CD14-positive monocyte (primary cell): ENCODE measurements at regions not wholly inside any gene's neighbourhood (a gene's known extent, or its start where the extent isn't known, plus 50 kb on each side); places are given as distances from the start of the nearest gene placed in this dataset.
A peak's percentile ranks its signal among the peaks of the same experiment; 100 is the strongest.

ENCODE experiments used
- DNase-seq, 3 donors: peaks; one replicate each; pipeline ENCODE4 v3.0.0-alpha.2; 2011 to 2022
- H2AFZ ChIP-seq: 2 replicates; pipeline ENCODE4 v1.6.0; 2012; ENCODE audit warnings: mild to moderate bottlenecking, low read depth, low read length, inconsistent platforms; ENCODE audit not compliant: insufficient read depth, poor library complexity, severe bottlenecking
- H3K27ac ChIP-seq, 2 donors: 1 replicate in 1 of 2; 2 replicates in 1 of 2; pipeline ENCODE4 v1.5.1; 2012 to 2013; ENCODE audit warnings: low read length in 2 of 2, control low read depth in 1 of 2, inconsistent platforms in 1 of 2, low read depth in 1 of 2, mild to moderate bottlenecking in 1 of 2
- H3K27me3 ChIP-seq, 2 donors: one replicate each; pipeline versions ENCODE4 v1.6.0 to v1.6.1; 2011 to 2013; ENCODE audit warnings: low read length in 2 of 2; ENCODE audit not compliant: control insufficient read depth in 2 of 2, insufficient read depth in 2 of 2
- H3K36me3 ChIP-seq, 2 donors: replicated peaks in 1 of 2; 1 replicate in 1 of 2; 2 replicates in 1 of 2; pipeline versions ENCODE4 v1.5.1 to v1.6.1; 2012 to 2013; ENCODE audit warnings: low read length in 2 of 2, control low read depth in 1 of 2, inconsistent platforms in 1 of 2, mild to moderate bottlenecking in 1 of 2; ENCODE audit not compliant: insufficient read depth in 2 of 2, control insufficient read depth in 1 of 2
- H3K4me1 ChIP-seq, 2 donors: 1 replicate in 1 of 2; 2 replicates in 1 of 2; pipeline versions ENCODE4 v1.5.1 to v1.6.1; 2012 to 2013; ENCODE audit warnings: low read length in 2 of 2, control low read depth in 1 of 2, inconsistent platforms in 1 of 2, mild to moderate bottlenecking in 1 of 2, moderate library complexity in 1 of 2; ENCODE audit not compliant: insufficient read depth in 2 of 2, control insufficient read depth in 1 of 2
- H3K4me2 ChIP-seq: replicated peaks from 2 replicates; pipeline ENCODE3; 2012; ENCODE audit warnings: low read length, moderate library complexity, mild to moderate bottlenecking; ENCODE audit not compliant: poor library complexity, severe bottlenecking; ENCODE audit errors: extremely low read depth
- H3K4me3 ChIP-seq, 3 experiments: fragments of 200-600 bp in 1 of 3; sonication (generic) in 1 of 3; replicated peaks in 1 of 3; 1 replicate in 2 of 3; 2 replicates in 1 of 3; pipeline ENCODE4 v1.5.1; 2011 to 2013; ENCODE audit warnings: low read length in 3 of 3, mild to moderate bottlenecking in 3 of 3, control low read depth in 2 of 3, low read depth in 2 of 3, inconsistent platforms in 1 of 3, moderate library complexity in 1 of 3
- H3K79me2 ChIP-seq: 2 replicates; pipeline ENCODE4 v1.6.0; 2012; ENCODE audit warnings: mild to moderate bottlenecking, control low read depth, inconsistent platforms, low read length, moderate library complexity; ENCODE audit not compliant: insufficient read depth
- H3K9ac ChIP-seq: 2 replicates; pipeline ENCODE4 v1.6.0; 2017; ENCODE audit warnings: low read length, mild to moderate bottlenecking; ENCODE audit not compliant: insufficient read depth, poor library complexity, severe bottlenecking
- H3K9me3 ChIP-seq, 2 donors: replicated peaks in 1 of 2; 1 replicate in 1 of 2; 2 replicates in 1 of 2; pipeline versions ENCODE4 v1.5.1 to v1.6.1; 2012 to 2013; ENCODE audit warnings: low read length in 2 of 2, control low read depth in 1 of 2; ENCODE audit not compliant: control insufficient read depth in 1 of 2, insufficient read depth in 1 of 2
- H4K20me1 ChIP-seq: 2 replicates; pipeline ENCODE4 v1.6.0; 2012; ENCODE audit warnings: mild to moderate bottlenecking, low read length, control low read depth, moderate library complexity; ENCODE audit not compliant: insufficient read depth
- H3K27ac Mint-ChIP-seq, 7 donors: one replicate each; pipeline ENCODE4 v1.8.0; 2020; ENCODE audit warnings: mild to moderate bottlenecking in 7 of 7, mixed read lengths in 7 of 7, moderate library complexity in 6 of 7, inconsistent platforms in 2 of 7
- H3K27me3 Mint-ChIP-seq, 3 donors: one replicate each; pipeline ENCODE4 v1.8.0; 2021 to 2022; ENCODE audit warnings: low read depth in 3 of 3, mild to moderate bottlenecking in 3 of 3, mixed read lengths in 3 of 3, moderate library complexity in 3 of 3, inconsistent platforms in 1 of 3
- H3K36me3 Mint-ChIP-seq, 2 donors: one replicate each; pipeline ENCODE4 v1.8.0; 2020; ENCODE audit warnings: mixed read lengths in 2 of 2, inconsistent platforms in 1 of 2, mild to moderate bottlenecking in 1 of 2
- H3K4me1 Mint-ChIP-seq: one replicate; pipeline ENCODE4 v1.8.0; 2020; ENCODE audit warnings: mild to moderate bottlenecking, mixed read lengths
- H3K4me3 Mint-ChIP-seq, 2 donors: one replicate each; pipeline ENCODE4 v1.8.0; 2020; ENCODE audit warnings: mild to moderate bottlenecking in 2 of 2, mixed read lengths in 2 of 2, moderate library complexity in 1 of 2
- H3K9me3 Mint-ChIP-seq, 7 donors: one replicate each; pipeline ENCODE4 v1.8.0; 2020 to 2022; ENCODE audit warnings: mixed read lengths in 7 of 7, mild to moderate bottlenecking in 6 of 7, moderate library complexity in 6 of 7, inconsistent platforms in 2 of 7
- CTCF ChIP-seq: fragments of 200-600 bp; IDR thresholded peaks from one replicate; pipeline ENCODE4 v1.8.0; 2022; ENCODE audit warnings: antibody characterized with exemption, mild to moderate bottlenecking
- WGBS: methylation state at CpG from one replicate; pipeline ENCODE4 v1.1.5; 2013; ENCODE audit warnings: missing lambda C conversion rate; ENCODE audit not compliant: insufficient coverage; 5-methylcytosine and 5-hydroxymethylcytosine counted together
- intact Hi-C, 2 donors: fragments of 100-400 bp; cut with micrococcal nuclease; formaldehyde crosslinking; loops; one replicate each; pipeline versions ENCODE4 v1.15.0 to v1.15.1; 2023

- DNase-seq: no peak
- no peaks in the 10 kb centered on the region for H3K36me3 ChIP-seq
- H2AFZ ChIP-seq: no peak overlapping the region
- intact Hi-C loops: no loop called here
- H3K27me3 ChIP-seq: peaks cover 0 to under 1% of the 10 kb centered on the region in 2 donors
- H4K20me1 ChIP-seq: no peaks in the 10 kb centered on the region
- no peak overlapping the region for H3K4me2 ChIP-seq
- peaks cover 0 to 4% of the 10 kb centered on the region in 2 donors for H3K4me1 ChIP-seq
- H3K36me3 Mint-ChIP-seq: no peaks in the 10 kb centered on the region
- H3K27ac Mint-ChIP-seq: no peak overlapping the region
- H3K4me3 ChIP-seq: no peak overlapping the region
- H3K27me3 Mint-ChIP-seq: peaks cover under 1 to 12% (median 4%) of the 10 kb centered on the region in 3 donors
- WGBS: 79% methylated on average over 2 of the region's 6 CpGs
- TF ChIP-seq CTCF: no peak
- H3K27ac ChIP-seq: no peak overlapping the region
- H3K79me2 ChIP-seq: no peaks in the 10 kb centered on the region
- H3K4me3 Mint-ChIP-seq: no peak overlapping the region
- H3K4me1 Mint-ChIP-seq: peaks cover 6% of the 10 kb centered on the region
- H3K9ac ChIP-seq: no peak overlapping the region
- H3K9me3 Mint-ChIP-seq: no peaks in the 10 kb centered on the region
- no peaks in the 10 kb centered on the region for H3K9me3 ChIP-seq
These were observed 91.8 kb upstream of the ADRA1B start for GRCh38 chr5:159824188-159825161.

- DNase-seq: no peak
- TF ChIP-seq CTCF: no peak
- 80% methylated on average over 1 of the region's 3 CpGs for WGBS
- no peak overlapping the region for H3K4me3 Mint-ChIP-seq
- no peaks in the 10 kb centered on the region for H4K20me1 ChIP-seq
- no peaks in the 10 kb centered on the region for H3K9me3 Mint-ChIP-seq
- H3K4me1 Mint-ChIP-seq: peaks cover 6% of the 10 kb centered on the region
- intact Hi-C loops: no loop called here
- no peaks in the 10 kb centered on the region for H3K36me3 Mint-ChIP-seq
- no peaks in the 10 kb centered on the region for H3K9me3 ChIP-seq
- no peaks in the 10 kb centered on the region for H3K79me2 ChIP-seq
- H3K27ac Mint-ChIP-seq: peak overlapping the region in 1 of 7 donors; percentile 12
- H3K27me3 Mint-ChIP-seq: peaks cover 4 to 10% (median 8%) of the 10 kb centered on the region in 3 donors
- H3K36me3 ChIP-seq: no peaks in the 10 kb centered on the region
- H3K4me2 ChIP-seq: no peak overlapping the region
- no peak overlapping the region for H3K9ac ChIP-seq
- peaks cover 0 to 4% of the 10 kb centered on the region in 2 donors for H3K27me3 ChIP-seq
- H2AFZ ChIP-seq: no peak overlapping the region
- no peak overlapping the region for H3K4me3 ChIP-seq
- no peak overlapping the region for H3K27ac ChIP-seq
- peaks cover 0 to 4% of the 10 kb centered on the region in 2 donors for H3K4me1 ChIP-seq
These were observed 90.7 kb upstream of the ADRA1B start for GRCh38 chr5:159825551-159826051.
